ENCODE measurements at regions not wholly inside any gene's neighbourhood (a gene's known extent, or its start where the extent isn't known, plus 50 kb on each side); places are given as distances from the start of the nearest gene placed in this dataset.

DNA sequence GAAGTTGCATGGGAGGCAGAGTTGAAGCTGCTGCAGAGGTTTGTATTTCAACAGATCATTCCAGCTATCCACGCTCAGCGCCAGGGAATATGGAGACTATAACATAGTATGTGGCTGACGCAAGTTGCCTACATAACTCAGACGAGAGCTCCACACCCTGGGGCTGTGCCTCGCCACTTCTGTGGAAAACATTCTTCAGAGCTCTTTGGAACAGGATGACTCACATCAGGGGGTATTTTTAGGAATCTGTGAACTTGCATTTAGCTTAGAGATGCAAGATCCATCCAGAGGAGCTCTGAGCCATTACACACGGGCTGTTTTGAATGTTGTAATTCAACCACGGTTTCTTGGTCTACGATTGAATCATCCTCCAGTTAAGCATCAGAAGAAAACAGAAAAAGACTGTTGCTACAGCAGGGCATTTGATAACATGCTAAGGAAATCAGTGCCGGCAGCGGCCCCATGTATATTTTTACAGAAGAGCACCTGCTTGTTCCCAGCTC lies 481.5 kb upstream of the AKR1E2 start:
- TF ChIP-seq, protein P1, sequence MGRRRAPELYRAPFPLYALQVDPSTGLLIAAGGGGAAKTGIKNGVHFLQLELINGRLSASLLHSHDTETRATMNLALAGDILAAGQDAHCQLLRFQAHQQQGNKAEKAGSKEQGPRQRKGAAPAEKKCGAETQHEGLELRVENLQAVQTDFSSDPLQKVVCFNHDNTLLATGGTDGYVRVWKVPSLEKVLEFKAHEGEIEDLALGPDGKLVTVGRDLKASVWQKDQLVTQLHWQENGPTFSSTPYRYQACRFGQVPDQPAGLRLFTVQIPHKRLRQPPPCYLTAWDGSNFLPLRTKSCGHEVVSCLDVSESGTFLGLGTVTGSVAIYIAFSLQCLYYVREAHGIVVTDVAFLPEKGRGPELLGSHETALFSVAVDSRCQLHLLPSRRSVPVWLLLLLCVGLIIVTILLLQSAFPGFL (CRISPR knock-in tag; IDR thresholded peaks at IDR 0.05; ENCODE audit: borderline replicate concordance), result no peak
- TF ChIP-seq, protein P2, sequence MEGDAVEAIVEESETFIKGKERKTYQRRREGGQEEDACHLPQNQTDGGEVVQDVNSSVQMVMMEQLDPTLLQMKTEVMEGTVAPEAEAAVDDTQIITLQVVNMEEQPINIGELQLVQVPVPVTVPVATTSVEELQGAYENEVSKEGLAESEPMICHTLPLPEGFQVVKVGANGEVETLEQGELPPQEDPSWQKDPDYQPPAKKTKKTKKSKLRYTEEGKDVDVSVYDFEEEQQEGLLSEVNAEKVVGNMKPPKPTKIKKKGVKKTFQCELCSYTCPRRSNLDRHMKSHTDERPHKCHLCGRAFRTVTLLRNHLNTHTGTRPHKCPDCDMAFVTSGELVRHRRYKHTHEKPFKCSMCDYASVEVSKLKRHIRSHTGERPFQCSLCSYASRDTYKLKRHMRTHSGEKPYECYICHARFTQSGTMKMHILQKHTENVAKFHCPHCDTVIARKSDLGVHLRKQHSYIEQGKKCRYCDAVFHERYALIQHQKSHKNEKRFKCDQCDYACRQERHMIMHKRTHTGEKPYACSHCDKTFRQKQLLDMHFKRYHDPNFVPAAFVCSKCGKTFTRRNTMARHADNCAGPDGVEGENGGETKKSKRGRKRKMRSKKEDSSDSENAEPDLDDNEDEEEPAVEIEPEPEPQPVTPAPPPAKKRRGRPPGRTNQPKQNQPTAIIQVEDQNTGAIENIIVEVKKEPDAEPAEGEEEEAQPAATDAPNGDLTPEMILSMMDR (IDR thresholded peaks at IDR 0.05), result no peak
- TF ChIP-seq TEAD4 (CRISPR knock-in tag; IDR thresholded peaks at IDR 0.05) (no peak), NFATC4 (CRISPR knock-in tag; IDR thresholded peaks at IDR 0.05) (no peak), ZNF423 (CRISPR knock-in tag; IDR thresholded peaks at IDR 0.05) (no peak), GTF2I (CRISPR knock-in tag; conservative IDR thresholded peaks at IDR 0.05) (no peak), TCF7 (CRISPR knock-in tag; IDR thresholded peaks at IDR 0.05; ENCODE audit: low read depth) (no peak), ETV6 (CRISPR knock-in tag; IDR thresholded peaks at IDR 0.05) (no peak), ZNF121 (CRISPR knock-in tag; IDR thresholded peaks at IDR 0.05) (no peak)
- TF ChIP-seq, protein P3, sequence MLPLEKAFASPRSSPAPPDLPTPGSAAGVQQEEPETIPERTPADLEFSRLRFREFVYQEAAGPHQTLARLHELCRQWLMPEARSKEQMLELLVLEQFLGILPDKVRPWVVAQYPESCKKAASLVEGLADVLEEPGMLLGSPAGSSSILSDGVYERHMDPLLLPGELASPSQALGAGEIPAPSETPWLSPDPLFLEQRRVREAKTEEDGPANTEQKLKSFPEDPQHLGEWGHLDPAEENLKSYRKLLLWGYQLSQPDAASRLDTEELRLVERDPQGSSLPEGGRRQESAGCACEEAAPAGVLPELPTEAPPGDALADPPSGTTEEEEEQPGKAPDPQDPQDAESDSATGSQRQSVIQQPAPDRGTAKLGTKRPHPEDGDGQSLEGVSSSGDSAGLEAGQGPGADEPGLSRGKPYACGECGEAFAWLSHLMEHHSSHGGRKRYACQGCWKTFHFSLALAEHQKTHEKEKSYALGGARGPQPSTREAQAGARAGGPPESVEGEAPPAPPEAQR (CRISPR knock-in tag; IDR thresholded peaks at IDR 0.05), result no peak
- TF ChIP-seq, protein P4, sequence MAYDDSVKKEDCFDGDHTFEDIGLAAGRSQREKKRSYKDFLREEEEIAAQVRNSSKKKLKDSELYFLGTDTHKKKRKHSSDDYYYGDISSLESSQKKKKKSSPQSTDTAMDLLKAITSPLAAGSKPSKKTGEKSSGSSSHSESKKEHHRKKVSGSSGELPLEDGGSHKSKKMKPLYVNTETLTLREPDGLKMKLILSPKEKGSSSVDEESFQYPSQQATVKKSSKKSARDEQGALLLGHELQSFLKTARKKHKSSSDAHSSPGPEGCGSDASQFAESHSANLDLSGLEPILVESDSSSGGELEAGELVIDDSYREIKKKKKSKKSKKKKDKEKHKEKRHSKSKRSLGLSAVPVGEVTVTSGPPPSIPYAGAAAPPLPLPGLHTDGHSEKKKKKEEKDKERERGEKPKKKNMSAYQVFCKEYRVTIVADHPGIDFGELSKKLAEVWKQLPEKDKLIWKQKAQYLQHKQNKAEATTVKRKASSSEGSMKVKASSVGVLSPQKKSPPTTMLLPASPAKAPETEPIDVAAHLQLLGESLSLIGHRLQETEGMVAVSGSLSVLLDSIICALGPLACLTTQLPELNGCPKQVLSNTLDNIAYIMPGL (CRISPR knock-in tag; IDR thresholded peaks at IDR 0.05), result no peak
- TF ChIP-seq, protein P5, sequence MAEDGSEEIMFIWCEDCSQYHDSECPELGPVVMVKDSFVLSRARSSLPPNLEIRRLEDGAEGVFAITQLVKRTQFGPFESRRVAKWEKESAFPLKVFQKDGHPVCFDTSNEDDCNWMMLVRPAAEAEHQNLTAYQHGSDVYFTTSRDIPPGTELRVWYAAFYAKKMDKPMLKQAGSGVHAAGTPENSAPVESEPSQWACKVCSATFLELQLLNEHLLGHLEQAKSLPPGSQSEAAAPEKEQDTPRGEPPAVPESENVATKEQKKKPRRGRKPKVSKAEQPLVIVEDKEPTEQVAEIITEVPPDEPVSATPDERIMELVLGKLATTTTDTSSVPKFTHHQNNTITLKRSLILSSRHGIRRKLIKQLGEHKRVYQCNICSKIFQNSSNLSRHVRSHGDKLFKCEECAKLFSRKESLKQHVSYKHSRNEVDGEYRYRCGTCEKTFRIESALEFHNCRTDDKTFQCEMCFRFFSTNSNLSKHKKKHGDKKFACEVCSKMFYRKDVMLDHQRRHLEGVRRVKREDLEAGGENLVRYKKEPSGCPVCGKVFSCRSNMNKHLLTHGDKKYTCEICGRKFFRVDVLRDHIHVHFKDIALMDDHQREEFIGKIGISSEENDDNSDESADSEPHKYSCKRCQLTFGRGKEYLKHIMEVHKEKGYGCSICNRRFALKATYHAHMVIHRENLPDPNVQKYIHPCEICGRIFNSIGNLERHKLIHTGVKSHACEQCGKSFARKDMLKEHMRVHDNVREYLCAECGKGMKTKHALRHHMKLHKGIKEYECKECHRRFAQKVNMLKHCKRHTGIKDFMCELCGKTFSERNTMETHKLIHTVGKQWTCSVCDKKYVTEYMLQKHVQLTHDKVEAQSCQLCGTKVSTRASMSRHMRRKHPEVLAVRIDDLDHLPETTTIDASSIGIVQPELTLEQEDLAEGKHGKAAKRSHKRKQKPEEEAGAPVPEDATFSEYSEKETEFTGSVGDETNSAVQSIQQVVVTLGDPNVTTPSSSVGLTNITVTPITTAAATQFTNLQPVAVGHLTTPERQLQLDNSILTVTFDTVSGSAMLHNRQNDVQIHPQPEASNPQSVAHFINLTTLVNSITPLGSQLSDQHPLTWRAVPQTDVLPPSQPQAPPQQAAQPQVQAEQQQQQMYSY (CRISPR knock-in tag; IDR thresholded peaks at IDR 0.05), result no peak
- TF ChIP-seq, protein P6, sequence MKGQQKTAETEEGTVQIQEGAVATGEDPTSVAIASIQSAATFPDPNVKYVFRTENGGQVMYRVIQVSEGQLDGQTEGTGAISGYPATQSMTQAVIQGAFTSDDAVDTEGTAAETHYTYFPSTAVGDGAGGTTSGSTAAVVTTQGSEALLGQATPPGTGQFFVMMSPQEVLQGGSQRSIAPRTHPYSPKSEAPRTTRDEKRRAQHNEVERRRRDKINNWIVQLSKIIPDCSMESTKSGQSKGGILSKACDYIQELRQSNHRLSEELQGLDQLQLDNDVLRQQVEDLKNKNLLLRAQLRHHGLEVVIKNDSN (CRISPR knock-in tag; IDR thresholded peaks at IDR 0.05), result no peak
- TF ChIP-seq, protein P7, sequence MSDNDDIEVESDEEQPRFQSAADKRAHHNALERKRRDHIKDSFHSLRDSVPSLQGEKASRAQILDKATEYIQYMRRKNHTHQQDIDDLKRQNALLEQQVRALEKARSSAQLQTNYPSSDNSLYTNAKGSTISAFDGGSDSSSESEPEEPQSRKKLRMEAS (CRISPR knock-in tag; IDR thresholded peaks at IDR 0.05), result no peak
